NCI-H226 (cell line): ENCODE measurements at regions not wholly inside any gene's neighbourhood (a gene's known extent, or its start where the extent isn't known, plus 50 kb on each side); places are given as distances from the start of the nearest gene placed in this dataset.
"Not testable (repeated sequence)": the region's sequence is repeated elsewhere in the genome, so short reads cannot be mapped to it uniquely, and the experiment has no call there.

Experiments used
- DNase-seq: peaks from one replicate; pipeline ENCODE4 v3.0.0-alpha.2; 2015

DNA sequence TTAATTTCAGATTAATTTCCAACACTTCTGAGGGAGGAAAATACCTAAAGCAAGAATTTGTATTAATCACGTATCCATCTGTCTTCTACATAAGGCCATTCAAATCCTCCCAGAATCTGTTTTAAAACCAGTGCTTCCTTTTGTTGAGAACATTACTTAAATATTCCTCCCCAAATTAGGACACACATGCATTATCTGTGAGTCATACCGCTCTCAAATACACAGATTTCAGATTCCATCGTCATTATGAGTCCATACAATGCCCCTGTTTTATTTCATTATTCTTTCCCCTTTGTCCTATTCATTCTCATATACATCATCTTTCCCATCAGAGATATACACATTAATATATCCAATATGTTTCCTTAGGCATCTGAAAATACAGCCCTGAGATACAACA is 57.3 kb upstream of the PRSS12 start:
- DNase-seq, result peak; percentile 41

DNA sequence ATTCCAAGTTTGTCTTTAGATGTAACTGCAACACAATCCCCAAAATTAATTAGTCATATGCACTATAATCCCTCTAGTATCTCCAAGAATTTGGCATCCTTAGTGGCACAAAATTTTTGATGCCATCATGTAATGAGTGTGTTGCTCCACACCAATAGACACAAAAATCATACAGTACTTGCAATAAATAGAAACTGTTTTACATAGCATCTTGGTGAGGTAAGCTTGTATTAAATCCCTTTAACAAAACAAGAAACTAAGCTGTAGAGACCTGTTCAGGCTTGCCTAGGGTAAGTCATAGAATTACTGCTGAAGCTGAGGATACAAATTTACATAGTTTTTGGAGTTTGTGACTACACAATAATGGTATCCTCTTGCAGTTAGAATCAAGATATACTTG is 64.5 kb upstream of the PRSS12 start:
- DNase-seq, result peak; percentile 2

DNA sequence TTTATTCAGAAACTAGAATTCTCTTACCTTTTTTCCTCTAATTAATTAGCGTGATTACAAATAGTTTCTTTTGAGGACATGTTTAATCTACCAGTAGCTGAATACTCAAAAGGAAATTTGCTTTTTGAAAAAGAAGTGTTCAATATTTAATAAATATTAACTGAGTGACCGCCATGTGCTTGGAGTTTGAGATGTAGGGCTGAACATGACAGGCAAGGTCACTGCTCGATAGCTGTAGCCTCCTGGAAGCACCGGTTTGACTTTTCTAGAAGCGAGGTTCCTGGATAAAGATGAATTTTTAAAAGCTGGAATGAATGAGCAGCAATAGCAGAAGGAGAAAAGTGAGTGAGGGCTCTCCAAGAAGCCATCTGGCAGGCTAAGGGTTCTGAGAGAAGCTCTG is 65.0 kb upstream of the PRSS12 start:
- DNase-seq, result not testable (repeated sequence)

DNA sequence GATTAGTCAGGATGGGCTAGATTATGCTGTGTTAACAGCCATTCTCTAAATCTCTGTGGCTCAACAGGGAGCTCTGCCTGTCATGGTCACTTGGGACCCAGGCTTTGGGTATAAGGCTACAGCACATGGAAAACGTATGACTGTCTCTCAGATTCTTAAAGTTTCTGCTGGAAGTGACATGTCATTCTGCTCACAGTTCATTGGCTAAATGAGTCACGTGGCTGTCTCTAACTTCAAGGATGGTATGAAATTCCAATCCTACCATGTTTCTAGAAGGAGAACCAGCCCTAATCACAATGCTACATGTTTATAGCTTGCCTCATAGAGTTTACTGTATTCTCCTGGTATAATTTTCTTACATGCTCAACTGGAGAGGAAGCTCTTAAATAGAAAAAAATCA is 65.6 kb upstream of the PRSS12 start:
- DNase-seq, result not testable (repeated sequence)

DNA sequence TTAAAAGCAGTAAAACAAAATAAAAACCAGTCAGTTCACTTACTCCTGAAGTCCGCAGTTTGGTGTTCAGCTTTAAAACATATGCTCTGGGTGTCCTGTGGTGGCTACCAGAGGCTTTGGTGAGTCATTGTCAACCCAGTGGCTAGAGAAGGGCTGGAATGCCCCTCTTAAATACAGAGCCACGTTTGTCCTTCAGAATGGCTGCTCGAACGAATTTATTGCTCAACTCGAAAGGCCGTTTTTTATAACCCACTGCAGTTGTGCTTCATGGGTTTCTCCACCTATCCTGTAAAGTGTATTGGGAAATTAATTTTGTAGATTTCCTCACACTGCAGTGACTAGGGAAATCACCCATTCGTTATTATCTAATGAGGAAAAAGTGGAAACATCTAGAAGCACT is 66.8 kb upstream of the PRSS12 start:
- not testable (repeated sequence) for DNase-seq

DNA sequence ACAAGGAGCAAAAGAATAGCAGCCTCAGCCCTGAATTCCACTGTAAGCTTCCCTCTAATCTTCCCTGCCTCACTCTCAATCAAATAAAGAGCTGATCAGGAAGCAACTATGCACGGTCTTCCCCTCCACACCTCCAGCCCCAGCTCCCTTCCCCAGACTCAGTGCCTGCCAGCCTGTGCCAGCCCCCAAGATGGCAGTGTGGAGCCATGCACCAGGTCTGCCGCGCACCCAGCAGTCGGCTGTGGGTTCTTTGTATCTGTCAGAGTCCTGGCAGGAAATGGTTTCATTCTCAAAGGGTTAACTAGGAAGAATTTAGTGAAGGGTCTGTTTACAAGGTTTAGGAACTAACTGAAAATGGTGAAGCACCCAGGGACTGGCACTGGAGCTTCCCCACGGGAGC is 71.3 kb upstream of the PRSS12 start:
- peak; percentile 35 for DNase-seq

DNA sequence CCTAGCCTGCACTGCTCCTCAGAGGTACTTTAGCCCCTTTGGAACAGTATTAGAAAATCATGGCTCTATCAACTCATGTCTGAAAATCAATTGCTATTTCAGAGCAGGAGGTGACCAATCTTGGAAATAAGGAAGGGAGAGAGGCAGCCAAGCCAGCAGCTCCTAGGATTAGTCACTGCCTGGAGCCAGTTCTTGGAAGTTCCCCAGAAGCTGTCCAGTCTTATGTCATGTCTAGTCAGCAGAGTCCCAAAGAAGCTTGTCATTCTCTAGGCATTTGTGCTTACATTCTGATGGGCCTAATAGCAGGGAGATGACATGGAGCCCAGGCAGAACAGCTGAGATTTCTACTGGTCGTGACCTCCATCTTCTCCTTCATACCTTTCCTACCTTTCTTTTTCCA is 76.1 kb upstream of the PRSS12 start:
- DNase-seq, result not testable (repeated sequence)

DNA sequence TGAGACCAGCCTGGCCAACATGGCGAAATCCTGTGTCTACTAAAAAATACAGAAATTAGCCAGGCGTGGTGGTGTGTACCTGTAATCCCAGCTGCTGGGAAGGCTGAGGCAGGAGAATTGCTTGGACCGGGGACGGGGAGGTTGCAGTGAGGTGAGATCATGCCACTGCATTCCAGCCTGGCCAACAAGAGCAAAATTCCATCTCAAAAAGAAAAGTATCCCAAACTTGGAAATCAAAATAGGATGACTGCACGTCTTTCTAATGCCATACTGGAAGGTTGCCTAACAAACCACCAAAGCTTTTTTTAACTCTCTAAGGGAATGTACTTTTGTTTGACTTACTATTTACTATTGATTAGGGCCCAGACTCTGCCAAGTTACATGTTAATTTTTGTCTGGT is 79.6 kb upstream of the PRSS12 start:
- not testable (repeated sequence) for DNase-seq

DNA sequence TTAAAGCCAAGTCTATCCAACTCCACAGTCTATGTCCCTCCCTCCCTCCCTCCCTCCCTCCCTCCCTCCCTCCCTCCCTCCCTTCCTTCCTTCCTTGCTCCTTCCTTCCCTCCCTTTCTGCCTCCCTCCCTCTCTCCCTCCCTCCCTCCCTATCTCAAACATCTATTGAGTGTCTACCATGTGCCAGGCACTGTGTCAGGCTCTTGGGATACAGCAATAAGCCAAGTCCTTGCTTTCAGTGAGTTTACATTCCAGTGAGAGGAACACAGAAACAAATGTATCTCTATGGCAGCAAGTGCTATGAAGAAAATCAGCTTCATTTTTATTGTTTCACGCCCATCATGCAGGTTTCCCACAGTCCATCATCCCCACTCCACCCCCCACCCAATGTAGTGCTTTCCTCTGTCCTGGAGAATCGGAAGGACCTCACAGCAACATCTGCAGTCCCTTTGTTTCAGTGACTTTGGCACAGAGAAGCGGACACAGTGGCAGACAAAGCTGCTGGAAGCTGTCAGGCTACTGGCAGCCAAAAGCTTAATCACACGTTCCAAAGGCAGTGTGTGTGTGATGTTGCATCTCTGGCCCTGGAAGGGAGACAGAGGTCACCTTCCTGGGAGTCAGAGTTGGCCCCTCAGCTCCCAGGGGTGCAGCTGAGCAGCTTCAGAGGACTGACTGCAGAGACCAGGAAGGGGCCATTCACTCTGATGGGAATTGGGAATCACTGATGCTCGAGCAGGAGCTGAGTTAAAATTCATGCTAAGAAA is 81.0 kb upstream of the PRSS12 start:
- DNase-seq, result not testable (repeated sequence)

DNA sequence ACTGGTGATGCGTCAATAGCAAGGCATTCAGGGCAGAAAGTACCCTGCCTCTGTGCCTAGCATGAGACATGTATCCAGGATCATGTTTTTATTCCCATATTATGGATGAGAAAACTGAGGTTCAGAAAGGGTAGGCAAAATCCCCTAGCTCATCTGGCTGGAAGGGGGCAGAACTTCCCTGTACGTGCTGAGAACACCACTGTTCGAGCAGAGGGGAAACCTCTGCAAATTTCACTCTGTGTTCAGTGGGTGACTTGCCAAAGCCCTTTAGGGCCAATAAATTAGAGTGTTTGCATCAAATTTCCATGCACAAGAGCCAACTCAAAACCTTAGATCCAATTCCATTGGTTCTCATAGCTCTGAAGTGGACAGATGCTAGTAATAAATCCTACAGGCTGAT is 82.6 kb upstream of the PRSS12 start:
- not testable (repeated sequence) for DNase-seq

DNA sequence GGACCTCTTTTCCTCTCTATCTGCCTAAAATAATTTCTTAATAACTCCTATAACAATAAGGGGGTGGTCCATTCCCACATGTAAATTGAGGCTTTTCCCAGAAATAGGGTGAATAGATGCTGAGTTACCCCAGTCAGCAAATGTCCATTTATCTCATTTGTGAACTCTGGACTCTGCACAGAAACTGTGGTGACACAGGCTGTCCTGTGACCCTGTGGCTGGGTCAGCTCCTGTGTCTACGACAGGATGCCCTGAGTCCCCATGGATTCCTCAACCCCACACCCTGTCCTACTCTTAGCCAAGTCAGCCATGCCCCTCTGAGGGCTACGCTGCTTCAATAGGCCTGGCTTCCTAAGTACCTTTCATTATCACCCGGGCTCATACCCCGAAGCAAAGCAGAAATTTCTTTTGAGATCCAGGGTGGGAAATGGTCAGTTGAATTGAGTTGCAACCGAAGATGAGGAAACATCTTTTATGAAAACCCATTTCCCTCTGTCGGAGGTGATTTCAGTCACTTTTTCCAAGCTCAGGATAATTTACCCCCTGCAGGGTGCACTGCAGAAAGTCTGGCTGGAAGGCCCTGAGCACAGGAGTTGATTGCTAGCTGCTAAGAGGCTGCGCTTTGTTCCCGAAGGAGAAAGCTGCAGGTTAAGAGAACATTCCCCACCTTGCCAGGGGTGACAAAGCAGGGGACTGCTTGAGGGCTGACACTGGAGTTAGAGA is 89.5 kb upstream of the PRSS12 start:
- not testable (repeated sequence) for DNase-seq

DNA sequence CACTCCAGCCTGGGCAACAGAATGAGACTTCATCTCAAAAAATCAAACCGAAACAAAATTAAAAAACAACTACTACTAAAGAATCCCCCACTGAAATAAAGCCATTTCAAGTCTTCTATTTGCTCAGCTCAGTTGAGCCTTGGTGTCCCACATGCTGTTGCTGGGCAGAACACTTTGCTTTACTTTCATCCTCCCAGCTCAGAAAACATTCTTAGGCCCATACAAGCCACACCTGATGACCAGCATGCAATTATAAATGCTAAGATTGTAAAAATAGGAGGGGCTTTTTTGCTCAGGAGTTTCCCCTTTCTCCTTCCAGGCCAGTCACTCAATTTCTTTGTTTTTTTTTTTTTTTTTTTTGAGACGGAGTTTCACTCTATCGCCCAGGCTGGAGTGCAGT is 94.6 kb upstream of the PRSS12 start:
- not testable (repeated sequence) for DNase-seq

DNA sequence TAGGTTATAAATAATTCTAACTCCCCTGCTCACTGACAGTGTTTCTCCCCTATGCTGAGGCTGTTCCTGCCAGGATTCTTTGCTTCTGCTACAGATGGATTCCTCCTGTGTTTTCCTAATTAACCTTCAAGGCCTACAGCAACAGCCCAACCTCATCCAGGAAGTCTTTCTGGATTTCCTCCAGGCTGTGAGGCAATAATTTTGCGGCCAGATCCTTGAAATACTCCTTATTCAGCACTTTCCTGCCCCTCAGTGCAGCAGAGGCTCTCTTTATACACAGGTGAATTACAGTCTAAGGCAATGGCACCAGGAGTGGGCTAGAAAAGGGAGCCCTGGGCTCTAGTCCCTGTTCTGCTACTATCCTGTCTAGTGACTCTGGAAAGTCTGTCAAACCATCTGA is 102.1 kb upstream of the PRSS12 start:
- peak; percentile 1 for DNase-seq

DNA sequence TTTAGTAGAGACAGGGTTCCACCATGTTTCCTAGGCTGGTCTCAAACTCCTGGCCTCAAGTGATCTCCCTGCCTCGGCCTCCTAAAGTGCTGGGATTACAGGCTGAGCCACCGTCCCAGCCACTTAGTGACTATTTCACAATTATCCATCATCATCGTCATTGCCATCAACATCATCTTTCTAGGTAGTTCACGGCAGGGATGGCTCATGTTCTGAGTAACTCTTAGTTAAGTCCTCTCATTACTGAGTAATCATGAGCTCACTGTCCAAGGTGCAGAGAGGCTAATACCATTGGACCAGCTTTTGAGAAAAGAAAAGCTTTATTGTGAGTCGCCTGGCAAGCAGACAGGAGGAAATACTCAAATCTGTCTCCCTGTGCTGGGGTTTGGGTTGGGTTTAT is 108.6 kb upstream of the PRSS12 start:
- not testable (repeated sequence) for DNase-seq

DNA sequence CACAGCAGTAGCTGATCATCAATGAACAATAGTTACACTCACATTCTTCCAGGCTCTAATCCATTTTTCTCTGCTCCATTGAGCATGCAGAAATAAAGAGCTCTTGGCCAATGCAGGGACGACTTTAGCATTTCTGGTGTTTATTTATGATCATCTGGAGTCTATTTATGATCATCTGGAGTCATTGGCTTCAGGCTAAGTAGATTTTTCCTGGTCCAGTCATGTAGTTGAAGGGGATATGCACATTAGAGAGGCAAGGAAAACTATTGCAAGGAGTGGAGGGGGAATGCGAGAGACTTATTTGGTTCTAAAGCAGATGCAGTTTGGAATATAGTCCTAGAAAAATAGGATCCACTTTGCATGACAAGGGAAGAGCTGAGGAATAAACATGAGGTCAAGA is 113.0 kb upstream of the PRSS12 start:
- not testable (repeated sequence) for DNase-seq

DNA sequence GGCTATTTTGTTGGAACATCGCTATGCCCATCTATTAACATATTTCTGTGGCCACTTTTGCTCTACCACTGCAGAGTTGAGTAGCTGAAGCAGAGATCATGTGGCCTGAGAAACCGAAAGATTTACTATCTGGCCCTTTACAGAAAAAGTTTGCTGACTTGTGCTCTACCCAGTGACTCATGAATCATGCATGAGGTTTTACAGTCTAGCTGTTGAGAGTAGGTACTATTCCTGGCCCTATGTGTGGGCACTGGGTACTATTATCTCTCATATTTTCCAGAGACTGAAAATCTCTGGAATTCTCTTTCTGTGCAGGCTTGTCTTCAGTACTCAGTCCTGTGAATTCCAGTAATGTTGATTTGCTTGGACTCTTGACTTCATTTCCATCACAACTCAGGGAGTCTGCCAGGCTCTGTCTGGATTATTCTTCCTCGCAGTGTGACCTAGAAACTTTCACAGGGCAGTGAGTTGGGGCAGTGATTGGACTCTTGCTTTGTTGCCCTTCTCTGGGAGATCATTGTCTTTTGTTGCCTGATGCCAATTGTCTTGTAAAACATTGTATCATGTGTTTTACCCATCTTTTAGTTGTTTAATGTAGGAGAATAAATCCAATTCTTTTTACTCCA is 121.3 kb upstream of the PRSS12 start:
- peak; percentile 16 for DNase-seq

DNA sequence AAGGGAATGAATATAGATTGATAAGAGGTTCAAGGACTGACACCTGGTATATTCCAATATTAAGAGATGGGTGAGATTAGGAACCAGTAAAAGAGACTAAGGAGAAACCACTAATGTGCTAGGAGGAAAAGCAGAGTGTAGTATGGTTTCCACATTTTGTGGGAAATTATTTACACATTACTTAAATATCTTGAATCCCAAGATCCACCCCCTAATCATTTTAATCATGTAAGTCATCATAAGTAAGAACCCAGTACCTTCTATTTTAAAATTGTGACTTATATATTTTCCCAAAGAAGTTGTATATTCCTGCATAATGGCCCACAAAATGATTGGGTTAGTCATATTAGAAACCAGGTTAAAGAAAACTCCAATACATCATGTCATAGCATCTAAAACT is 122.0 kb upstream of the PRSS12 start:
- not testable (repeated sequence) for DNase-seq

DNA sequence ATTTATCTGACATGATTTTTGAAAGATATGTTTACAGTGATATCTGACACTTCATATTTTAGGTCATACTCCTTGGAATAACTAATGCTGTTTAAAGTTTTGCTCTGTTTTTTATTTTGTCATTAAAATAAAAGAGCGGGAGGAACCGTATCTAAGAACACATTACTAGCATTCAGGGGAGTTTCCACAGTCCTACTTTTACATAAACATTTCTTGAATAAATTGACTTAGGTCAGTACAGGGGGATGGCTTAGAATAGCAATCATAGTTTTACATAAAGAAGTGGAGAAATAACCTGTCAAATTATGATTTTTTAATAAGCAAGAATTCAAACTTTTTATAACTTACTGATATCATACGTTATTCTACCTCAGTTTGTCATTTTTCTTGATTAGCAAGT is 123.1 kb upstream of the PRSS12 start:
- DNase-seq, result not testable (repeated sequence)

DNA sequence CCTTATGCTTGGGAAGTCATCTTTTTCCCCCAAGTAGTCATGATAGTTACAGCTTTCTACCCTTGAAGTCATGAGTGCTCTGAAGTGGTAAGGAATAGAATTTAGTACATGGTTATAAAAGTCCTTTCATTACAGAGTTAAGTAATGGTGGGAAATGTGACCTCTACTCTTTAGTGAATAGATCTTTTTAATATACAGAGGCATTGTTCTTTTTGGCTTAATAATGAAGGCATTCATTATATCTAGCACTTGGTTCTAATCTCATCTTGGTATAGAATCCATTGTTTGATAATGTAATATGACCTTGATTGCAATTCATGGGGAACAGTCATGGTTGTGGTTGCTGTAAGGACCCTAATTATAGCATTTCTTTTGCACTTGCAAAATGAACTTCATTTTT is 125.0 kb upstream of the PRSS12 start:
- not testable (repeated sequence) for DNase-seq

DNA sequence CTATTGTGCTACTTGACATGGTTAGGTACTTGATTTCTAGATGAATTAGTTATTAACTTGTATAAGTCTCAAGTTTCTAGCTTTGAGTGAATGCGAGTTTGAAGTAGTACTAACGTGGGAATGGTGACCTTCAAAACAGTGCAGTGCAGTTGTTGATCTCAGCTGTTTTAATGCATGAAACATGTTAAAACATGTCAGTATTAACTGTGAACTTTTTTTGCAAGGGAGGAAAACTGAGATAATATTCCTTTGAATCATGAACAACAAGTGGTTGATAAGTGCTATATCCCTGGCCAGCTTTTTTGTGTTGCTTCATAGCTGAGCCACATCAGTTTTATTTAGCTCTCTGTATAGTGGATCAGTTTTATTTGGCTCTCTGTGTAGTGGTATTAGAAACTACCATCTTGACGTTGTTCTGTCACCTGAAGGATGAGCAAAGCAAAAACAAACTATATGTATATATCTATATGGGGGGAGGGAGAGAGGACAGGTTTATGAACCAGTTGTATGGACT is 133.1 kb upstream of the PRSS12 start:
- not testable (repeated sequence) for DNase-seq

DNA sequence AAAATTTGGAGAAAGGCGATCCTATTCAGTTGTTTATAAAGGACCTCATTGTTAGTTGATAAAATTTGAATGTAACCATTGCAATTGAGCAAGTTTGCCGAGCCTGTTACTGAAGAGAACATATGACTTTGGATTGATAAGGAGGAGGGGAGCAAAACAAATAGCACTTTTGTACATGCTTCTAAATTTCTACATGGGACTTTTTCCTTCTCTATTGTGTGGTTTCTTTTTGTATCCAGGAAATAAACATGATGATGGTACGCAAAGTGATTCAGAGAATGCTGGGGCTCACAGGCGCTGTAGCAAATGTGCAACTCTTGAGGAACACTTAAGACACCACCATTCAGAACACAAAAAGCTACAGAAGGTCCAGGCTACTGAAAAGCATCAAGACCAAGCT is 140.2 kb upstream of the PRSS12 start:
- not testable (repeated sequence) for DNase-seq

DNA sequence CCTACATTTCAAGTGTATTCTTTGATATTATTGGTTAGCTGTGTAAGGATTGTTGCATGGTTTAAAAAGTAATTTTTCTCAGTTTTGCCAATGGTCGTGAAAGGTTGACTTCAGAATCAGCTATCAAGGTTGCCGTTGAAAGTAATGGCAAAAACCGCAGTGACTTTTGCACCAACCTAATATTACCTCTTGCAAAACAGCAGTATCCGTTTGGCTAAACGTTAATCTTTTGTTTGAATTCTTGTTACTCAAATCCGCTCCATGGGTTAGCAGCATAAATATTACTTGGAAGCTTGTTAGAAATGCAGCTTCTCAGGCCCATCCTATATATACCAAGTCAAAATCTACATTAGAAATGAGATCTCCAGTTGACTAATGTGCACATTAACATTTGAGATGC is 141.6 kb upstream of the PRSS12 start:
- not testable (repeated sequence) for DNase-seq

DNA sequence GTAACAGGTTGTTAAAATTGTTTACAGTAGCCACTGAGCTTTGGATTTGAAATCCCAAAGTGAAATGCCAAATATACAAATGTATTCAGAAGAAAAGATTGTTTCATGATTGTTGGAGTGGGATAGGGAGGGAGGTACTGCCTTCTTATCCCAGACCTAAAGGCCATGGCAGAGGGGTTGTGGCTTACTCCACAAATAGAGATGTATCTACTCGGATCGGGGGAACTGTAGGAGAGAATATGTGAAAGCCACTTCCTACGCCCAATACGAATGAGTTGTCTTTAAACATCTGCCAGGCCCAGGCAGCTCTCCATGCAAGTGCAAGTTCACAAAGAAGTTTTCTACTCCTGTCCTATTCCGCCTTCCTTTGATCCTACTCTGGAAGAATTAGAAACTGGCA is 150.2 kb upstream of the PRSS12 start:
- DNase-seq, result not testable (repeated sequence)

DNA sequence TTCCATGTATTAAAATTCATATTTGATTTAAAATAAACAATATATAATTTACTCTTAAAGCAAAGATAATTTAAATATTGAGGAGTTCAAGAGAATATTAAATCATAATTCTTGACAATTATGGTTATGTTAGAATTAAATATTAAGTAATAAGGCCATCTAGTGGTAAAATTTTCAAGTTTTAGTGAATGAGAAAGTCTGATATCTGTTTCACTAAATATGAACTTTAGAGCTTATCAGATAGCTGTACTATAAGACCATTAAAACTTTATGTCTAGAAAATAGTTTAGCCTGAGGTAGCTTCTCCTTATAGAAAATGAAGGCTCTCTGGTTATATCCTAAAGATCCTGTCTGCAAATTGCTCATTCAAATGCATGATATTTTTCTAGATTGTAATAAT is 152.1 kb upstream of the PRSS12 start:
- DNase-seq, result not testable (repeated sequence)
